GM13977 (cell line): ENCODE measurements at regions not wholly inside any gene's neighbourhood (a gene's known extent, or its start where the extent isn't known, plus 50 kb on each side); places are given as distances from the start of the nearest gene placed in this dataset.

Experiments used
- DNase-seq: peaks from one replicate; pipeline ENCODE4 v3.0.0; 2012; ENCODE audit warnings: low spot score
- in situ Hi-C: fragments of 300-500 bp; cut with MboI; formaldehyde crosslinking; loops from one replicate; pipeline ENCODE4 v1.12.0; 2022; ENCODE audit warnings: low sequenced_read_pairs, low pct_unique_long_range_greater_than_20kb, mixed read lengths, inconsistent platforms; ENCODE audit not compliant: unreplicated experiment
- TF ChIP-seq, protein P1 (sequence below): IDR thresholded peaks from 2 replicates; pipeline ENCODE4 v1.5.1; 2012; ENCODE audit warnings: mild to moderate bottlenecking, control low read depth; ENCODE audit not compliant: insufficient read depth; ENCODE audit errors: extremely low read depth, missing control alignments

DNA sequence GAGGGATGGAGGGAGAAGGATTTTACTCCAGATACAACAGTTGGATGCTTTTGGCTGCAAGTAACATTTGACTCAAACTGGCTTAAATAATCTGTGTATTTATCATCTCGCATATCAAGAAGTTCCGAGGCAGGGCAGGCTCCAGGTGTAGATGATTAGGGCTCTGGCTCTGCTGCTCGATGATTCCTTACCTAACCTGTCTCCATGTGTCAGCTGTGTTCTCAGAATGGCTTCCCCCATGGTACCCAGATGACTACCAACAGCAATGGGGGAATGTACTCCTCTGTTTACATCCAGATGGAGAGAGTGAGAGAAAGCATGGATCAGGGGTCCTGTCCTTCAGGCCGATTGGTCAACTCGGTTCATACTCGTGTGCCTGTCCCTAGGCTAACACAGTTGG lies 90.4 kb upstream of the AKT3 start:
- TF ChIP-seq, protein P1, sequence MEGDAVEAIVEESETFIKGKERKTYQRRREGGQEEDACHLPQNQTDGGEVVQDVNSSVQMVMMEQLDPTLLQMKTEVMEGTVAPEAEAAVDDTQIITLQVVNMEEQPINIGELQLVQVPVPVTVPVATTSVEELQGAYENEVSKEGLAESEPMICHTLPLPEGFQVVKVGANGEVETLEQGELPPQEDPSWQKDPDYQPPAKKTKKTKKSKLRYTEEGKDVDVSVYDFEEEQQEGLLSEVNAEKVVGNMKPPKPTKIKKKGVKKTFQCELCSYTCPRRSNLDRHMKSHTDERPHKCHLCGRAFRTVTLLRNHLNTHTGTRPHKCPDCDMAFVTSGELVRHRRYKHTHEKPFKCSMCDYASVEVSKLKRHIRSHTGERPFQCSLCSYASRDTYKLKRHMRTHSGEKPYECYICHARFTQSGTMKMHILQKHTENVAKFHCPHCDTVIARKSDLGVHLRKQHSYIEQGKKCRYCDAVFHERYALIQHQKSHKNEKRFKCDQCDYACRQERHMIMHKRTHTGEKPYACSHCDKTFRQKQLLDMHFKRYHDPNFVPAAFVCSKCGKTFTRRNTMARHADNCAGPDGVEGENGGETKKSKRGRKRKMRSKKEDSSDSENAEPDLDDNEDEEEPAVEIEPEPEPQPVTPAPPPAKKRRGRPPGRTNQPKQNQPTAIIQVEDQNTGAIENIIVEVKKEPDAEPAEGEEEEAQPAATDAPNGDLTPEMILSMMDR, result no peak
- in situ Hi-C loops, result no loop called here
- DNase-seq, result no peak

DNA sequence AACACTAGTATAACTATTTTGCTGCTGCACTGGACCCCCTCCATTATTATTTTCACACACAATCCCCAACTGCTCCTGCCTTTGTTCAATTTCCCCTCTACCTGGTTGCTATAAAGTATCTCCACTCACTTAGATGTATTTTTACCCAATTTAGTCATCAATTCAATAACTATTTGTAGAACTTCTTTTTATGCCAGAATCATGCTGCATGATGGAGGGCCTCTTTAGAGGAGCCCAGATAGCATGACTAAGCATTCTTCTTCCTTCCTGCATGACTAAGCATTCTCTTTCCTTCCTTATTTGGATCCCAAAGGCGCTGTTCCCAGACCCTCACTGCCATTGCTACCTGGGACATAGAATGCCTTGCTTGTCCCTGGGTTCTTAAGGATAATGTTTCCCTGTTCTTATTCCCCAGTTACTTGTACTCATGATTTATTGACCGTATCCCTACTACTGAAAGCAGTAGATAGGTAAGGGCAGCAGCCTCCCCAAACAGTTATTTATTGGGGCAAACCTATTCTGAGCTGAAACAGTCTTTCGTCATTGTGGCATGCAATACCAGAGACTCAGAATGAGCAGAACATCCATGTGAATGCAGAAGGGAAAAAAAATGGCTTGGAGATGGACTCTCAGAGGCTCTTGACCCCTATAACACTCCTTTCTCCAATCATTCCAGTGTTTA lies 89.3 kb upstream of the AKT3 start:
- TF ChIP-seq, protein P1, result no peak
- in situ Hi-C loops, result no loop called here
- no peak for DNase-seq

DNA sequence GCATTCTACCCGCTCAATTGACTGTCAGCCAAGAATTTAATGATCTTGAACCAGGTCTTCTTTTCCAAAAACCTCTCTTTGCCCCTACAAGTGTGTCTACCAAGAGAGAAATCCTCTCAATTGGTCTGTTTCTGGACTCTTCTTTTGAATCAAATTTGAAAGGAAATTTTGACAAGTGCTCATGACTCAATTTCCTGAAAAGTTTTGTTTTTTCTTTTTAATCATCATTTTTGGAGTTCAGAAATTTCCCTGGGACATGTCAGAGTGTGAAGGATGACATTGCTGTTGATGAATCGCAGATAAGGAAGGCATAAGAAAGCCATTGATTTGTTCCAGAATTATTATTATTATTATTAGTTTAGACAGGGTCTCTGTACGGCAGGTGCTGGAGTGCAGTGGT lies 88.2 kb upstream of the AKT3 start:
- DNase-seq, result no peak
- TF ChIP-seq, protein P1, result no peak
- in situ Hi-C loops, result no loop called here

DNA sequence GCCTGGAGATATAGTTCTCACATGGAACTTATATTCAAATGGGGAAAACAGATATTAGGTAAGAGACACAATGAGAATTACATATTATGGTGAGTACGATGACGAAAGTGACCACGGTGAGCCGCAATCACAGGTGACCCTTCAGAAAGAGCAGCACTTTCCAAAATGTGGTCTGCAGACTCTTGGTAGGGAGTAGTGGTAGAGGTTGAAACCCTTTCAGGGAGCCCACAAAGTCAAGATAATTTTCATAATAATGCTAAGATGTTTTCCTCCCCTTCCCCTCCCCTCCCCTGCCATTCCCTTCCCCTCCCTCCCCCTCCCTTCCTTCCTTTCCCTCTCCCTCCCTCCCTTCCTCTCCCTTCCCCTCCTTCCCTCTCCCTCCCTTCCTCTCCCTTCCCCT lies 83.5 kb upstream of the AKT3 start:
- TF ChIP-seq, protein P1, result no peak
- DNase-seq, result no peak

DNA sequence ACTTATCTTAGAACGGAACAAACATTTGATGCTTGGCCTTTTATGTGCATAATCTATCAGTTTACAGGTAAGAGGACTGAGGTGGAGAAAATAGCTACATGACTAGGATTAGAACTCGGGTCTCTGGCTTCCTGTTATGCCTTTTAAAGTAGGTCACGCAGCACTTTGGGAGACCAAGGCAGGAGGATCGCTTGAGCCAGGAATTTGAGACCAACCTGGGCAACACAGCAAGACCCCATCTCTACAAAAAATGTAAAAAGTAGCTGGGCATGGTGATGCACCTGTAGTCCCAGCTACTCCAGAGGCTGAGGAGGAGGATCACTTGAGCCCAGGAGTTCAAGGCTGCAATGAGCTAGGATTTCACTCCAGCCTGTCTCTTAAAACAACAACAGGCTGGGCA lies 81.9 kb upstream of the AKT3 start:
- in situ Hi-C loops, result no loop called here
- TF ChIP-seq, protein P1, result no peak
- DNase-seq, result no peak

More for the DNA sequence above, 83.5 kb upstream of the AKT3 start:
- in situ Hi-C loops, result no loop called here

DNA sequence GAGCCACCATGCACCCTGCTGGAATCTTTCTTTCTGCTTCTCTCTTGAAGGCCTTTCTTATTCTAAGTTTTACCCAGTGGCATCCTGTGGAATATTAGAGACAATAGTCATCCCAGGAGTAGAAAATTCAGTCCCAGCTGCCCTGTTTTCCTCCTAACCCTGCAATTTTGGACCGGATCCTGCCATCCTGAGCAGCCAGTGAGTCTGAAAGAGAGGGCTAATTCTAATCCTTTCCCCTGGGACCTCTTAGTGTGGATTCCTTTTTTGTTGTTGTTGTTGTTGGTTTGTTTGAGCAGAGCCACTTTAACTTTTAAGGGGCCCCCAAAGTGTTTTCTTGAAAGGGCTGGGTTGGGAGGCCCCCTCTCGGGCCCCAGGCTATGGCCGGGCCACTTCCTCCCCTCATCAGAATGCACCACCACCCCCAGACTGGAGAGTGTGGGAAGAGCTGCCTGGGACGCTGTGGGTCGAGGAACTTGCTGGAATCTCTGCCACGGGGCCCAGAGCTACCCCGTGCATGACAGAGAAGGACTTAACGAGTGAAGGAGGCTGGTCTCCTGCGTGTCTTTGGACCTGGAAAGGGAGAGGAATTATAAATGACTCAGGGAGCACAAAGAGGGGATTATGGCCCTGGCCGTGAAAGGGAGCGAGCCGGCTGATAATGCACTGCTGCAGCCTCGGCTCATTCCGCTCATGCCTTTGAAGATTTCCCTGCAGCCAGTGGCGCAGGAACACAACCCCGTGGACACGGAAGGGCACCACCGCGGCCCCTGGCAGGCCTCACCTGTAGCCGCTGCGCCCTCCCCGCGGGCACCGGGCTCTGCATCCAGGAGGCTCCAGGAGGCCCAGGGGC lies 81.0 kb upstream of the AKT3 start:
- DNase-seq, result no peak
- in situ Hi-C loops, result no loop called here
- TF ChIP-seq, protein P1, result no peak
